NT2/D1 (cell line): ENCODE measurements at regions not wholly inside any gene's neighbourhood (a gene's known extent, or its start where the extent isn't known, plus 50 kb on each side); places are given as distances from the start of the nearest gene placed in this dataset.

Experiments
- DNase-seq: peaks from one replicate; pipeline ENCODE4 v3.0.0-alpha.2; 2011; ENCODE audit warnings: low read depth, low spot score
- H3K27me3 ChIP-seq: 2 replicates; pipeline ENCODE4 v1.6.0; 2011; ENCODE audit warnings: mild to moderate bottlenecking; ENCODE audit not compliant: insufficient read length, insufficient read depth
- H3K36me3 ChIP-seq: 2 replicates; pipeline ENCODE4 v1.6.1; 2011; ENCODE audit warnings: mild to moderate bottlenecking, low read length, mixed read lengths; ENCODE audit not compliant: insufficient read depth, insufficient read length
- H3K4me1 ChIP-seq: 2 replicates; pipeline ENCODE4 v1.5.1; 2011; ENCODE audit not compliant: insufficient read depth, insufficient read length
- H3K4me3 ChIP-seq: 2 replicates; pipeline ENCODE4 v1.5.1; 2011; ENCODE audit warnings: low read depth; ENCODE audit not compliant: insufficient read length
- H3K9ac ChIP-seq: 2 replicates; pipeline ENCODE4 v1.6.0; 2011; ENCODE audit warnings: low read depth; ENCODE audit not compliant: insufficient read length
- H3K9me3 ChIP-seq: 2 replicates; pipeline ENCODE4 v1.5.1; 2011; ENCODE audit warnings: mild to moderate bottlenecking, low read length; ENCODE audit not compliant: insufficient read depth
- SUZ12 ChIP-seq: IDR thresholded peaks from 2 replicates; pipeline ENCODE4 v1.6.1; 2011; ENCODE audit not compliant: insufficient read length, insufficient read depth; ENCODE audit errors: extremely low read depth
- YY1 ChIP-seq: IDR thresholded peaks from 2 replicates; pipeline ENCODE4 v1.6.1; 2011; ENCODE audit not compliant: insufficient read length, insufficient read depth
- ZNF274 ChIP-seq: IDR thresholded peaks from 2 replicates; pipeline ENCODE4 v1.6.1; 2011; ENCODE audit warnings: mild to moderate bottlenecking, low read depth, low read length

GRCh38 chr2:49577041-49577440 is 422.7 kb upstream of the FSHR start:
- TF ChIP-seq SUZ12 (no peak), ZNF274 (no peak), YY1 (no peak)
- H3K4me1 ChIP-seq, result no peaks in the 10 kb centered on the region
- DNase-seq, result no peak
- H3K27me3 ChIP-seq, result no peaks in the 10 kb centered on the region
- H3K4me3 ChIP-seq, result no peak overlapping the region
- H3K9ac ChIP-seq, result no peak overlapping the region
- no peaks in the 10 kb centered on the region for H3K36me3 ChIP-seq
- no peaks in the 10 kb centered on the region for H3K9me3 ChIP-seq

- H3K4me3 ChIP-seq, result no peak overlapping the region
- H3K9me3 ChIP-seq, result no peaks in the 10 kb centered on the region
- no peaks in the 10 kb centered on the region for H3K36me3 ChIP-seq
- no peaks in the 10 kb centered on the region for H3K4me1 ChIP-seq
- DNase-seq, result no peak
- no peaks in the 10 kb centered on the region for H3K27me3 ChIP-seq
- TF ChIP-seq YY1 (no peak), ZNF274 (no peak), SUZ12 (no peak)
- no peak overlapping the region for H3K9ac ChIP-seq
These were observed 414.9 kb upstream of the FSHR start for GRCh38 chr2:49569176-49569575.

- H3K4me3 ChIP-seq, result no peak overlapping the region
- DNase-seq, result no peak
- TF ChIP-seq YY1 (no peak), SUZ12 (no peak), ZNF274 (no peak)
- H3K4me1 ChIP-seq, result no peaks in the 10 kb centered on the region
- no peak overlapping the region for H3K9ac ChIP-seq
- no peaks in the 10 kb centered on the region for H3K36me3 ChIP-seq
- H3K9me3 ChIP-seq, result no peaks in the 10 kb centered on the region
- H3K27me3 ChIP-seq, result no peaks in the 10 kb centered on the region
These were observed 413.7 kb upstream of the FSHR start for GRCh38 chr2:49567811-49568600.

GRCh38 chr2:49567021-49567420 is 412.7 kb upstream of the FSHR start:
- H3K36me3 ChIP-seq, result no peaks in the 10 kb centered on the region
- H3K9me3 ChIP-seq, result no peaks in the 10 kb centered on the region

GRCh38 chr2:49553658-49554057 is 399.3 kb upstream of the FSHR start:
- no peaks in the 10 kb centered on the region for H3K27me3 ChIP-seq
- no peaks in the 10 kb centered on the region for H3K9me3 ChIP-seq
- H3K36me3 ChIP-seq, result no peaks in the 10 kb centered on the region

More at GRCh38 chr2:49567021-49567420, 412.7 kb upstream of the FSHR start:
- Histone ChIP-seq H3K9ac (no peak overlapping the region), H3K4me1 (no peaks in the 10 kb centered on the region), H3K4me3 (no peak overlapping the region), H3K27me3 (no peaks in the 10 kb centered on the region)
- TF ChIP-seq SUZ12 (no peak), YY1 (no peak), ZNF274 (no peak)
- DNase-seq, result no peak

GRCh38 chr2:49532702-49533101 is 378.4 kb upstream of the FSHR start:
- TF ChIP-seq ZNF274, result no peak
- no peak for TF ChIP-seq YY1
- TF ChIP-seq SUZ12, result no peak
- no peak overlapping the region for H3K4me3 ChIP-seq
- H3K9me3 ChIP-seq, result peaks cover 9% of the 10 kb centered on the region; the same call in 1 of the 2 replicates
- no peaks in the 10 kb centered on the region for H3K36me3 ChIP-seq
- H3K9ac ChIP-seq, result no peak overlapping the region
- H3K27me3 ChIP-seq, result no peaks in the 10 kb centered on the region
- no peak for DNase-seq
- no peaks in the 10 kb centered on the region for H3K4me1 ChIP-seq

More at GRCh38 chr2:49553658-49554057, 399.3 kb upstream of the FSHR start:
- Histone ChIP-seq H3K4me1 (no peaks in the 10 kb centered on the region), H3K9ac (no peak overlapping the region), H3K4me3 (no peak overlapping the region)
- TF ChIP-seq YY1 (no peak), SUZ12 (no peak), ZNF274 (no peak)
- DNase-seq, result no peak

GRCh38 chr2:49515996-49516782 is 361.9 kb upstream of the FSHR start:
- H3K9me3 ChIP-seq, result no peaks in the 10 kb centered on the region
- H3K36me3 ChIP-seq, result no peaks in the 10 kb centered on the region
- no peak overlapping the region for H3K4me3 ChIP-seq
- TF ChIP-seq ZNF274, result no peak
- TF ChIP-seq YY1, result no peak
- no peak for TF ChIP-seq SUZ12
- no peaks in the 10 kb centered on the region for H3K4me1 ChIP-seq
- H3K9ac ChIP-seq, result no peak overlapping the region
- no peak for DNase-seq
- H3K27me3 ChIP-seq, result no peaks in the 10 kb centered on the region
